Myocyte (in vitro differentiated cells): ENCODE measurements at regions not wholly inside any gene's neighbourhood (a gene's known extent, or its start where the extent isn't known, plus 50 kb on each side); places are given as distances from the start of the nearest gene placed in this dataset.

Experiments used
- DNase-seq: peaks from one replicate; pipeline ENCODE4 v3.0.0-alpha.2; 2012; ENCODE audit warnings: low read depth

DNA sequence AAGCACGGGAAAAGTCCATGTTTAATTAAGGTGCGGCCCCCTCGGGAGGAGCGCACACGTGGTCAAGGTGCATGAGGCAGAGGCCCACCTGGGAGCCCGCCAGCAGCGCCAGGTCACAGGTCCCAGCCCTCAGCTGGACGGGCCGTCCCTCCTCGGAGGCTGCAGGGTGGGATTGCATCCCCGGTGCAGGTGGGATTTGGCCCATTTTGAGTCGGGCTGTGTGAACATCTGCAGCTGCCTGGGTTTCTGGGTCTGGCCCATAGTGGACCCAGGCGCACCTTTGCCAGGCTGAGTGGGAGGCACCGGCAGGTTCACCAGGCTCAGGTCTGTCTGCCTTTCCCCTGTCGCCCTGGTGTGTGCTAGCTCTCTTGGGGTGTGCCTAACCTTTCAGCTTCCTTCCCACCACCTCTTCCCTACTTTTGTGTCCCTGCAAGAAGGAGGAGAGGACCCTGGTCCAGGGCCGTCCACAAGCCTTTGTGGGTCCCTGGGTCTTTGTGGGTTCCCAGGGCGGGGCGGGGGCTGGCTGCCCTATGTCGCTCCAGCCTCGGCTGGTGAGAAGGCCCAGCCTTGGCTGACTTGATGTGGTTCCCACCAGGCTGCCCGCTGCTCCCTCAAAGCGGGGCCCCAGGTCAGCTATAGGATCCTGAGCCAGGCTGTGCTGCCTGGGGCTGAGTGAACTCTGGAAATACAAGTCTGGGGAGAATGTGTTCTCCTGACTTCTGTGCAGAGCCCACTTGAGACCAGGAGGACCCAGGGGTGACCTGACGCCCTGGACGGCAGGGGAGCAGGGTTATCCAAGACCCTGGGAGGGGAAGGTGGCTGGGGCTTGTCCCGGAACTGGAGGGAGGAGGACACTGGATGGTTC, 186.7 kb upstream of the SHH start:
- DNase-seq: no peak

DNA sequence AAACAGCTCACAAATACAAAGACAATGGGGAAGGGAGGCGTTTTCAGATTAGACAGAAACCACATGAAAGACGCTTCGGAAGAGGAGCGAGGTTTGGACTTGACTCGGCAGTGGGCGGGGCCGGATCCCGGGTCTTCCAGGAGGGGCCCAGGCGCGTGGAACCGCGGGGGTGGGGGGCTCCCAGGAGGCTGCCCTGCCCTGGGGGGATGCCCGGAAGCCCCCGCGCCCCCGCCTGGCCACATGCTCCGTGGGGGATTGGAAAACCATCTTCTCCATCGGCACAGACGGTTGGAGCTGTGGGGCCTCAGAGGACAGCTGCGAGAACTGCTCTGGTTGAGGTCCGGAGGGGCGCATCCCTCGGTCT, 186.0 kb upstream of the SHH start:
- DNase-seq: no peak

DNA sequence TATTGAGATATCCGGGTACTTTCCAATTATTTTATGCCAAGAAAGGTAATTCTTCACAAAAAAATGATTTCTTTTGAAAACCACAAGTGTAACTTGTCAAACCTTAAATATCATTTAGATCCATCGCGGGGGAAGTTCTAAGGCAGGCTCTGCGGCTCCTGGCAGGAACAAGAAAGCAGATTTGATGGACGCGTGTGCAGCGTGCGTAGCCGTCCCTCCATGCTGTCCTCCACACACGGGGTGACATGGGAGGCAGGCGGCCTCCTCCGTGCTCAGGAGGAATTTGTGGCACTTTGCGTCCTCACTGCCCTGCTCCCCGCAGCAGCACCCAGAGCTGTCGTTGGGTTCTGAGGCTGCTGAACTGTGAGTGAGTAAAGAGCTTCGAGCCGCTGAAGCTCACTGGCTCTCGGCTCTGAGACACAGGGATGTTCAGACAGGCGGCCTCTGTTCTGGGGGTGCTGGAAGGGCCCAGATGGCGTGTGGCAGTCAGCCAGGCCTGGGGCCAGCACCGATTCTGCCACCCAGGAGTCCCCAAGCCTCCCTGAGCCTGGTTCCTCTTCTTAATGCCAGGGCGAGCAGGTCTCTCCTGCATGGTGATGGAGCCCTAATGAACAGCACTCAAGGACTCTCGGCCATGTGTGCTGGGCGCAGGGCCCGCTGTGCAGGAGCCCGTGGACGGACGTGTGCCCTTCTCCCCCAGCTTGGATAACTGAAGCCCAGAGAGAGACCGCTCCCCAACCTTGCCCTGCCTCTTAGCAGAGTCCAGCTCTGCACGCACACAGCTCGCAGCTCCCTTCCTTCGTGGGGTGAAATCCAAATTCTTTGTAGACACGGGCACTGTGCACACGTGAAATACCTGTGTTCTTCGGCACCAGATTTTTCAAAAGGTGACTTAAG, 185.4 kb upstream of the SHH start:
- no peak for DNase-seq

DNA sequence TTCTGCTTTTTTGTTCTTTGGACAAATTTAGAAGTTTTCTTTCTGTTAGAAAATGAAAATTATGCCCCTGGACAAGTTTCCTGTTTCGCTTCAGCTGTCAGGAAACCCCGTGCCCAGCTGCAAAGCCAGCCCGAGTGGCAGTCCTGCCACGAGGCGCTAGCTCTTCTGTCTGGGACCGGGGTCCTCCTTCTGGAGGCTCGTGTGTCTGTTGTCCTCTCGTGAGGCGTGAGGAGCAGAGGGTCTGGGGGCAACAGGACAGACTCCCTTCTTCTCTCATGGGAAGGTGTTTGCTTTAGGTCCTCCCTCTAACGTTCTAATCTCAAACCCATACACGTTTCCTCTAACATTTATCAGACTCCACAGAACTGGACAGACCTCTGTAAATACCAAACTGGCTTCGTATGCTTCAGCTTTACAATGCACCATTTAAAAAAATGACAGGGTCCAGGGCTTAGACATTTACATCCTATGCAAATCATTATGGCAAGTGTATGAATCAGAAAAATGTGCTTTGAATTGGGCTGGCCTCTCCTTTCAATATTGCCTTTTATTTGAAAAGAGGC, 184.5 kb upstream of the SHH start:
- no peak for DNase-seq

DNA sequence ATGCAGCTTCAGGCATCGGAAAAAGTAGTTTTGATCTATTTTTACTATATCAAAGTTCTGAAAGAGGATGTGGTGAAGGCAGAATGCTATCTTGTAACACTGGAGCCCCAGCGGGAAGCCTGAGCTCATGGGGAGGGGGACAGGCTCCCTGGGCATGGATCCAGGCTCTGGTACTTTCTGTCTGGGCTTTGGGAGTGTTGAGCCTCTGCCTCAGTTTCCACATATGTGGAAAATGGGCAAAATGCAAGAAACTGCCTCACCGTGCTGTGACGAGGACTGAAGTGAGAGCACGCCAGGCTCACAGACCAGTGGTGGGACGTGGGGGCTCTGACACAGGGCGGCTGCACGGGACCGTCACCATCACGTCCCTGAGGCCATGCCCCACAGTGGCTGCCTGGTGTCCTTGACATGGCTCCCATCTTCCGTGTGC, 182.9 kb upstream of the SHH start:
- no peak for DNase-seq

DNA sequence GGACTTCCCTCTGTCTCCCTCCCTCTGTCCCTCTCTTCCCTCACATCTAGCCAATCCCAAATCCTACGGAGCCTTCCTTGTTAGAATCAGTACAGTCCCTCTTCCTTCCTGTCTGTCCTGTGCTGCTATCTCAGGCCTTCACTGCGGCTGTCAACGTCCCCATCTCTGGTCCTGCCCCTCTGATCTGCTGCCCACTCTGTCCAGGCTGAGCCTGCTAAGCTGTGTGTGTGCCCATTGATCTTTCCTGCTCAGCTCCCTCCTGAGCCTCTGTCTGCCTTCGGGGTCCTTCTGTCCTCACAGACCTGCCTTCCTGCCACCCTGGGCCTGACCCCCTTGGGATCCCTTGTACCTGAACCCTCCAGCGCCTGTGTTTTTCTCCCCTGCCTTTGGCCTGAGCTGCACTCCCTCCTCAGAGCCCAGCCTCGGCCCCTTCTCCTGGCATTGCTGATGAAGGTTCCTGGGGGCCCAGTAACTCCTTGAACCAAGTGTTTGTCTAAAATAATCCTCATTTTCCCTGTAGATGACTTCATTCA, 182.1 kb upstream of the SHH start:
- DNase-seq: no peak

DNA sequence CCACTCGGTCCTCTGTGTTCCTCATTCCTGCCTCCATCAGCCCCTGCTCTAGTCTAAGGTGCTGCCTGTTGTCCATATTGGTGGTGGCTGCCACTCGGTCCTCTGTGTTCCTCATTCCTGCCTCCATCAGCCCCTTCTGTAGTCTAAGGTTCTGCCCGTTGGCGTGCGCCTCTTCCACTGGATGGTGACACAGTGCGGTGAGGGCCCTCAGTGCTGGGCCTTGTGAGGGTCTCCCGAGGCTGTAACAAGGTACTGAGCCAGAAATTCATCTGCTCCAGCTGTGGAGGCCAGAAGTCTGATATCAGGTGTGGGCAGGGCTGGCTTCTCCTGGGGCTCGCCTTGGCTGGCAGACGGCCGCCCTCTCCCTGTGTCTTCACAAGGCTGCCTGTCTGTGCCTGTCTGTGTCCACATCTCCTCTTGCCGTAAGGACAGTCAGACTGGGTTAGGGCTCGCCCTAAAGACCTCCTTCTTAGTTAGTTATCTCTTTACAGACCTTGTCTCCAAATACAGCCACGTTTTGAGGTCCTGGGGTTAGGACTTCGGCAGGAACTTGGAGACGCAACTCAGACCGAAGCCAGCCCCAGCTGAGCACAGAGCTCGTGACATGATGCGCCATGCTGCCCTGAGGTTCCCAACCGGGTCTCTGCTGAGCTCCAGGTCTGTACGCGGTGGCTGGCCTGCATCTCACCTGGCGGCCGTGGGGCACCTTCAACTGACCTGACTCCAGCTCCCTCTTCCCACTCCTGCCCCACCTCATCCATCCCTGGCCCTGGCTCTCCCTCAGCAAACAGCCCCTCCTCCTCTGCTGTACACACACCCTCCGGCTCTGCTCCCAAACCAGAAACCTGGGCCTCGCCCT, 181.4 kb upstream of the SHH start:
- DNase-seq: no peak

DNA sequence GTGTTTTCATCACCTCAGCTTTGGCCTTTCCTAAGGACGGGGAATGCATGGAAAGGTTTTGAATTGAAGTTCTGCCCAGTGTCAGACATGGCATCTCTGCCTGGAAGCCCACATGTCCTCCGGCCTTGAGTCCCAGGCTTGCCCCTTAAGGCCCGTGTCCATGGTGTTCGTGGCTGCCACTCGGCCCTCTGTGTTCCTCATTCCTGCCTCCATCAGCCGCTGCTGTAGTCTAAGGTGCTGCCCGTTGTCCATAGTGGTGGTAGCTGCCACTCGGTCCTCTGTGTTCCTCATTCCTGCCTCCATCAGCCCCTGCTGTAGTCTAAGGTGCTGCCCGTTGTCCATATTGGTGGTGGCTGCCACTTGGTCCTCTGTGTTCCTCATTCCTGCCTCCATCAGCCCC, 180.7 kb upstream of the SHH start:
- no peak for DNase-seq

DNA sequence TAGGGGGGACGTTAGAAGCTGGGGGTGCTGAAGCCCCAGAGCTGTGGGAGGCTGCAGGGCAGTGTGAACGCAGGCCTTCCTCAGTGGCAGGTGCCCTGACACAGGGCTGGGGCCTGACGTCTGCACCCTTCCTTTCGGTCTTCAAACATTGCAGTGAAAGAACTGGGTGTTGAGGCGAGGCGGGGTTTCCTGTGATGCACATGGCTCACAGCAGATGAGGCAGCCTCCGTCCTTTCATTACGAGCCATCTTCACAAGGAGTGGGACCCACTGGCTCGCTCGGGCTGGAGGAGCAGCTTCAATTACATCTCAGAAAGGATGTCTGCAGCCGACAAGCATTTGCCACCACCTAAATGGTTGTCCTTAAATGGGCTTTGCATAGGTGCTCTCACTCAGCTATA, 180.3 kb upstream of the SHH start:
- no peak for DNase-seq

DNA sequence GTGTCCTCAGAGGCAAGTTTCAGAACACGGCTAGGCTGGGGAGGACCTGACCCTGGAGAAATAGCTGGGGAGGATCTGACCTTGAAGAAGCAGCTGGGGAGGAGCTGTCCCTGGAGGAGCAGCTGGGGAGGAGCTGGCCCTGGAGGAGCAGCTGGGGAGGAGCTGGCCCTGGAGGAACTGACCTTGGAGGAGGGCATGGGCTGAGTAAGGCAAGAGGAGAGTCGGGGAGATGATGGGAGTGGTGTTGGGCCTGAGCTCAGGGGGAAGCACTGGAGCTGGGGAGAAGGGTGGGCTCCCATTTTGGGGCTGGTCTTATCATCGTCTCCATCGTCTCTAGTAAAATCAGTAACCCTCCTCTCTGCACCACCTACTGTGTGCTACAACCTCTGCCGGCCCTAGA, 179.8 kb upstream of the SHH start:
- DNase-seq: no peak

DNA sequence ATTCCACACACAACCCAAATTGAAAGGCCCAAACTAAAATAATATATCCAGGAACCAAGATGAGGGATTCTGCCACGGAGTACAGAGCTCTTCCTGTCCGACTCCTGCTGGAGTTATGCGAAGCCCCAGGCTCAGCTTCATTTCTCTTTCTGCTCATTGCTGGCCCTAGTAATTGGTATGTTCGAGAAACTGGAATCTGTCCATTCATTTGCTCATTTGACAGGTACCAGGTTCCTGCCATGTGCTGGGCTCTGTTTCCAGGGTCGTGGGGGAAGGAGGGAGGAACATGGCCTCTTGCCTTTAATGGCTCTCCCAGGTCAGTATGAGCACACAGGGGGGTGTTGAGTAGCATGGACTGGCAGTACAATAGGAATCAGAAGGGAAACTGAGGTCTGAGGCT, 179.2 kb upstream of the SHH start:
- DNase-seq: no peak

DNA sequence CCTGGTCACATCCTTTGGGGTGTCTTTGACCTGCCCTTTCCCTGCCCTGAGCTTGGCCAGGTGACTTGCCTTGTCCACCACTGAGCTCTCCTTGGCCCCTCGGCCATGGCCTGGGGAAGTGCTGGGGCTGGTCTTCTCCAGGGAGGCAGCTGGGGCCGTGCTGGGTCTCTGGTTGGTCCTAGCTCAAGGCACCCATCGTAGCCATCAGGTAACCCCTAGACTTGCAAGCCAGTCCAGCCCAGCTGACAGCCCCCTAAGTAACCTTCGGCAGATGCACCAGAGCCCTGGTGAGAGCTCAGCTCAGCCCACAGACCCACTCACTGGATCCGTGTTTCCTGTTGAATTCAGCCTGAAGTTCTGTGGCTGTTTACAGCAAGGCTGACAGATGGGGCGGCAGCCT, 176.2 kb upstream of the SHH start:
- DNase-seq: no peak

DNA sequence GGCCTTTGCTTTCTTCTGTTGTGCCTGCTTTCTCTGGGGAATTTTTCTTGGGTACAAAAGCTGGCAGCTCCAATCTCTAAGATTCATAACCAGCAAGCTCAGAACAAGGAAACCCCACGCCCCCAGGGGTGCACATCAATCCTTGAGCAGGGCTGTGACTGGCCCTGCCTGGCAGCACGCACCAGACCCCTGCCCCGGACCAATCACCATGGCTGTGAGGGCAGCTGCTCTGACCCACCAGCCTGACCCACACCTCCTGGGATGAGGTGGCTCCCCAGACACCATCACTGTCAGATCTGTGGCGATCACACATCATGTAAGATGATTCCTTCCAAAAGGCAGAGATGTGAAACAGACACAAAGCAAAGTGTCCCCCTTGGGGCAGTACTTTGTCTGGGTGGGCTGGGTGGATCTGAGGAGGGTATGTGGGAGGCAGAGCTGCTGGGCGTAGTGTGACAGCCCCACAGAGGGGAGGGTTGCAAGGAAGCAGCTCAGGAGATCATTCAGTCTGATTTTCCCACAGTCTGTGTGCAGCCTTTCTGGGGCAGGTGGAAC, 175.5 kb upstream of the SHH start:
- DNase-seq: no peak

DNA sequence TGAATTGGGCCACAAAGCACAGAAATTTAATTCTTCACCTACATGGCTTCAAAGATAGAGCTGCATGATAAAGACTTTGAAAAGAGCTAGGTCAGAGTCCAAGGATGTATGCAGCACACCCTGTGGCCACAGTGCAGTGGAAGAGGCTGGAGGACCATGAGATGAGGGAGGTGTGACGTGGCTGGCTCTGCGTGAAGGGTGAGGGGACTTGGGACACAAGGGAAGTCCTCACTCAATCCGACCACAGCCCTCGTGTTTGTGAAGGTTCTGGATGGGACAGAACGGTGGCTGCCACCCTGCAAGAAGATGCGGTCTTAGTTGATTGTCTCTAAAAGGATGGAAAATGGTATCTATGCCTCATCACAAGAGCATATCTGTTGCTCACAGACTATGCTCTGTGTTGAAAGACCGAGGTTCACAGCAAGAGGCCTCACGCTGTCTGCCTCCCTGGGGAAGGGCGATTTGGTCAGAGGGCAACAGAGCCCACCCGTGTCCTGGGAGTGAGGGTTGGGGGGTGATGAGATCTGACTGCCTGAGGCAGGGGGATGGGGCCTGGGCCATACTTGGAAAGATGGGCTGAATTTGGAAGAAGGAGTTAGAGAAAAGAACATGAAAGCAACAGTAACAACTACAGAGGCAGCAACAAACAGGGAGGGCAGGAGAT, 174.4 kb upstream of the SHH start:
- DNase-seq: no peak

DNA sequence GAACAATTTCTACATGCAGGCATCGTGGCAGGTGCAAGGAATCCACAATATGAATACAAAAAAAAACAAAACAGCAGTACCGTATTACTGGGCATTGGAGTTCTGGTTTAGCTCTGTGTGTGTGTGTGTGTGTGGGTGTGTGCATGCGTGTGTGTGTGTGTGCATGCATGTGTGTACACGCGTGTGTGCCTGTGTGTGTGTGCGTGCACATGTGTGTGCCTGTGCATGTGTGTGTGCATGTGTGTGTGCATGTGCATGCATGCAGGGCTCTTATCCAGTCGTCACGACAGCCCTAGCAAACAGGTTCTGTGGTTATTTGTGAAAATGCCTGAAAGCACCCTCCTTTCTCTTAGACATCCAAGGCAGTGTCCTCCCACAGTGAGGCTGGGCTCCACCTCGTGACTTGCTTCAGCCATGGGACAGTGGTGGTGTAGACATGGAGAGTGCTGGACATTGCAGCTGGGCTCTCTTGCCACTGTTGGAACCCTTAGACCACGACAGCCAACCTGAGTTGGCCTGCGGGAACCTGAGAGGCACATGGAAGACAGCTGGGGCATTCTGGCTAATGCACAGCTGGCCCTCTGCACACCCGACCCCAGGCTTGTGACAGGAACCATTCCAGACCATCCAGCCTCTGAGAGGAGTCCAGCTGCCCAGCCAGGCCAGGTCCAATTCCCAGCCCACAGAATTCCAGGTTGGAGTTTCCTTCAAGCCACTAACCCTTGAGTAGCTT, 173.4 kb upstream of the SHH start:
- peak; percentile 38 for DNase-seq

DNA sequence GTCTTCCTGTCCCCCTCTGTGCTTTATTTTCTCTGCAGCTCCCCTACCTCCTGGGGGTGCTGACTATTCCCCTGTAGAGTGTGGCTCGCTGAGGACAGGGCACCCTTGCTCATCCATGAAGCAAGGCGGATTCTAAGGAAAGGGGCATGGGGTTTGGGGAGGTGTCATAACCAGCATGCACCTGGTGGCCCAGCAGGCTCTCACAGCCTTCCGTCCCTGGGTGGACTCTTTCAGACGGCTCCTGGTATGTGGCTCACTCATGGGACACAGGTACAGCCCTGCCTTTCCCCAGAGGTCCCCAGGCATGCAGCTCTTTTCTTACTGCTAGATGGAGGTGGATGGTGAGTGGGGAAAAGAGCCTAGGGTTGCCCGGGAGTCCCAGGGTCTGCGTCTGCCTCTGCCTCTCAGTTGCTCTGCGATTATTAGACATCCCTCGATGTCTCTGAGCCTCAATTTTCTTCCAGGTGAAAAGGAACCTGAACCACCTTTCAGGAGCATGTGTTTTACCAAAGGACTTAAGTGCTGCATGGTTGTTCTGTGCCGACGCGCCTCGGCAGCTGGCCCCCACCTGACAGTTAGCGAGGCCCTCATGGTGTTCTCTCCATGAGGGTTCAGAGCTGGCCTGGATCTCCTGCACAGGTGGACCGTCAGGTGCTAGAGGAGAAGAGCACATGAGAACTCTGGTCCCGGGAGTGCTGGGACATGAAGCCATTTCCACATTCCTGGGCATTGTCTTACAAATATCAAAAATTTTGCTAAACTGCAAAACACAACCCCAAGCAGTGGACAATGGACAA, 172.5 kb upstream of the SHH start:
- DNase-seq: no peak

DNA sequence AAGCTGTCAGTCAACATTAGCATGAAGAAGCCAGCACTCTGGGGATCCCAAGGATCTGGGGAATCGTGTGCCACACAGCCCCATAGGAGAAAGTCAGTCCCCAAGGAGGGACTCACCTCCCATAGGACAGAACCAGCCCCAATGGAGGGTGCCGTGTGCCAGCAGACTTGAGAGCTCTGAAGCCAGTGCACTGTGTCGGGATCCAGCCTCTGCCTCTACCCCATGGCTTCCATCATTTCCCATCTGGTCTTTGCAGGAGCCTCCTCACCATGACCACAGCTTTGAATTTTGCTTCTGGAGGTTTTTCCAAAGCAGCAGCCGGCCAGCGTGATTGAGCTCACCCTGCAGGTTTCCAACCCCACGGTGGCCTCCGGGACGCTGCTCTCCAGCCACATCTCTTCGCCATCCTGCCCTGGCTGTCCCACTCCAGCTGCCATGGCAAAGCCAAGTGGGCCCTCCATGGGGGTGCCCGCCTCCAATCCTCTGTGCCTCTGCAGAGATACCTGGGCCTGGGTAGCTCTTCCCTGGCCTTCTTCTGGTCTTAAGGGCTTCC, 171.8 kb upstream of the SHH start:
- no peak for DNase-seq

DNA sequence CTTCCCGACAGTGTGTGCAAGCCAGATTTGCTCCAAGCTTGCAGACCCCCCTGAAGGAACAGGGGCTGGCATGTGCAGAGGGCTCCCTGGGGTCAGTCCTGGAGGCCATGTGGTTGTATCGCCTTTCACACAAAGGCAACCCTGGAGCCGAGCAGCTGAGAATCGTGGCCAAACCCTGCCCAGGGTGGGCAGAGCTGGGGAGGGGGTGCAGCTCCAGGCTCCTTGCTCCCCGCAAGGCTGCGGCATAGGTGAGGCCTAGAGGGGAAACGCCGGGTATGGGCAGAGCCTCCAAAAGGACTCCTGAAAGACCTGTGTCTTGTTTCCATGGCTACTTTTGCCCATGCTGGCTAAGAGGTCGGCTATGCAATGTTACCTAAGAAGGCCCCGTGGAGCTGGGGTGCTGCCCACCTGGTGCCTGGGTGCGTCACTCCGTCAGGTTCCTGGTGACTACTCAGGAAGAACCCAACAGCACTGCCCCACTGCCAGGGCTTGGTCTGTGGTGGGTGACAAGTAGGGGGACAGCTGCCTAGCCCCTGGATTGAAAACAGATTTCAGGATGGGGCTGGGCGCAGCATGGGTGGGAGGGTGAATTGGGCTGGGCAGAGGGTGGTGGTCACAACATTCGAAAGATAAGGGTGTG, 171.0 kb upstream of the SHH start:
- no peak for DNase-seq
